Lower lobe of right lung (tissue), 2 donors: ENCODE measurements at regions not wholly inside any gene's neighbourhood (a gene's known extent, or its start where the extent isn't known, plus 50 kb on each side); places are given as distances from the start of the nearest gene placed in this dataset.
A peak's percentile ranks its signal among the peaks of the same experiment; 100 is the strongest.

Source experiments
- ATAC-seq, 2 donors: fragments of 200-7000 bp; cut with Tn5 transposase; one replicate each; pipeline ENCODE4 v1.9.1; 2020 to 2022; ENCODE audit warnings: mild to moderate bottlenecking in 2 of 2, moderate library complexity in 2 of 2
- DNase-seq: peaks from one replicate; pipeline ENCODE4 v3.0.0-alpha.2; 2020
- H3K27ac ChIP-seq: fragments of 200-600 bp; one replicate; pipeline ENCODE4 v1.8.0; 2022
- H3K27me3 ChIP-seq: fragments of 200-600 bp; one replicate; pipeline ENCODE4 v1.8.0; 2022; ENCODE audit warnings: low read depth
- H3K36me3 ChIP-seq: fragments of 200-600 bp; one replicate; pipeline ENCODE4 v1.8.0; 2022; ENCODE audit warnings: mild to moderate bottlenecking
- H3K4me1 ChIP-seq: fragments of 200-600 bp; one replicate; pipeline ENCODE4 v1.8.0; 2022
- H3K4me3 ChIP-seq: fragments of 200-600 bp; one replicate; pipeline ENCODE4 v1.8.0; 2022; ENCODE audit warnings: mild to moderate bottlenecking
- H3K9me3 ChIP-seq: fragments of 200-600 bp; one replicate; pipeline ENCODE4 v1.8.0; 2022
- intact Hi-C: fragments of 100-400 bp; cut with DNase I; formaldehyde crosslinking; loops from one replicate; pipeline ENCODE4 v1.11.0; 2022
- TF ChIP-seq, protein P1 (sequence below): fragments of 200-600 bp; IDR thresholded peaks from one replicate; pipeline ENCODE4 v1.8.0; 2022; ENCODE audit warnings: antibody characterized with exemption, mild to moderate bottlenecking
- donor health status: DM: no; HTN: yes; CAD: no; lungs with severe emphysema.

DNA sequence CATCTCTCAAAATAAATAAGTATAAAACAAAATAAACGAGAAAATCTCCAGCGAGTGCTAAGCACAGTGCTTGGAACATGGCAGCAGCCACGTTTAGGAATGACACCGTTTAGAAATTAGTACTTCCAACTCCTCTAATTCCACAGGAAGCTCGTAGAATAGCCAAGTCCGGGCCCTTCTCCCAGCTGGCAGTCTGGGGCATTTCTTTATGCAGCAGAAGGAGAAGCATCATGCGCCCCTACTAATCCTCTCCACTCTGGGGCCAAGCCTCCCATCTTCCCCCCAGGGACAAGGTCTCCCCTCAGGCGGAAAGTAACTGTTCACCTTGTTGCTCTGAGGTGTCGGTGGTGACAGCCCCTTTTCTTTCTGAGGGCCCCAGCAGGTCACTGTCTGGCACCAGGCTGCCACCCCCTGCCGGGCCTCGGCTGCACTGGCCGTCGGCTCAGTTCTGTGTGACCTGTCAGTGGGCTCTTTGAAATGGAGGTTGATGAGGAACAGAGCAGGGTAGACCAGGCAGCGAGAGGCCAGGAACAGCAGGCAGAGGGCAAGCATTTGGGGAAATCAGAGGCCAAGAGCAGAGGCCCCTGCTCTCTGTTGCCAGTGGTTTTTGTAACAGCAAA lies 113.5 kb upstream of the WWC1 start:
- TF ChIP-seq, protein P1, sequence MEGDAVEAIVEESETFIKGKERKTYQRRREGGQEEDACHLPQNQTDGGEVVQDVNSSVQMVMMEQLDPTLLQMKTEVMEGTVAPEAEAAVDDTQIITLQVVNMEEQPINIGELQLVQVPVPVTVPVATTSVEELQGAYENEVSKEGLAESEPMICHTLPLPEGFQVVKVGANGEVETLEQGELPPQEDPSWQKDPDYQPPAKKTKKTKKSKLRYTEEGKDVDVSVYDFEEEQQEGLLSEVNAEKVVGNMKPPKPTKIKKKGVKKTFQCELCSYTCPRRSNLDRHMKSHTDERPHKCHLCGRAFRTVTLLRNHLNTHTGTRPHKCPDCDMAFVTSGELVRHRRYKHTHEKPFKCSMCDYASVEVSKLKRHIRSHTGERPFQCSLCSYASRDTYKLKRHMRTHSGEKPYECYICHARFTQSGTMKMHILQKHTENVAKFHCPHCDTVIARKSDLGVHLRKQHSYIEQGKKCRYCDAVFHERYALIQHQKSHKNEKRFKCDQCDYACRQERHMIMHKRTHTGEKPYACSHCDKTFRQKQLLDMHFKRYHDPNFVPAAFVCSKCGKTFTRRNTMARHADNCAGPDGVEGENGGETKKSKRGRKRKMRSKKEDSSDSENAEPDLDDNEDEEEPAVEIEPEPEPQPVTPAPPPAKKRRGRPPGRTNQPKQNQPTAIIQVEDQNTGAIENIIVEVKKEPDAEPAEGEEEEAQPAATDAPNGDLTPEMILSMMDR: no peak
- no peaks in the 10 kb centered on the region for H3K4me1 ChIP-seq

DNA sequence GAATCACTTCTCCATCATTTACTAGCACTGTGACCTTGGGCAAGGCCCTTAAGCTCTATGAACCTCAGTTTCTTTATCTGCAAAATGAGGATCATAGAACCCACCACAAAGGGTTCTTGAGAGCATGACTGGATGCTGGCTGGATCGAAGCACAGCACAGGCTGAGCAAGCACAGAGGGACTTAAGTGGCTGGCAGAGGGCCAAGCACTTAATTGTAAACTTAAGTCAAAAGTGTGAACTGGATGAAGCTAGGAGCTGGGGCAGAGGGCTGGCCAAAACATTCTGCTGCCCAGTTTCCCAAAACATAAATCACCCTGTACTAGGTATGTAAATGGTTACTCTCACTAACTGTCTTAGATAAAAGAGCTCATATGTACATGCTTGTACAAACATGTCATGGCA lies 112.3 kb upstream of the WWC1 start:
- Histone ChIP-seq H3K27me3 (no peaks in the 10 kb centered on the region), H3K27ac (no peak overlapping the region), H3K4me1 (no peaks in the 10 kb centered on the region), H3K9me3 (no peaks in the 10 kb centered on the region), H3K4me3 (no peak overlapping the region), H3K36me3 (no peaks in the 10 kb centered on the region)
- TF ChIP-seq, protein P1: no peak
- peak in 1 of 2 donors; percentile 57 for ATAC-seq
- intact Hi-C loops: no loop called here
- DNase-seq: peak; percentile 57

More for the DNA sequence above, 113.5 kb upstream of the WWC1 start:
- DNase-seq (no peak), ATAC-seq (no peak)
- no peaks in the 10 kb centered on the region for H3K9me3 ChIP-seq
- no peak overlapping the region for H3K4me3 ChIP-seq
- H3K36me3 ChIP-seq: no peaks in the 10 kb centered on the region
- no peak overlapping the region for H3K27ac ChIP-seq
- intact Hi-C loops: no loop called here
- no peaks in the 10 kb centered on the region for H3K27me3 ChIP-seq

DNA sequence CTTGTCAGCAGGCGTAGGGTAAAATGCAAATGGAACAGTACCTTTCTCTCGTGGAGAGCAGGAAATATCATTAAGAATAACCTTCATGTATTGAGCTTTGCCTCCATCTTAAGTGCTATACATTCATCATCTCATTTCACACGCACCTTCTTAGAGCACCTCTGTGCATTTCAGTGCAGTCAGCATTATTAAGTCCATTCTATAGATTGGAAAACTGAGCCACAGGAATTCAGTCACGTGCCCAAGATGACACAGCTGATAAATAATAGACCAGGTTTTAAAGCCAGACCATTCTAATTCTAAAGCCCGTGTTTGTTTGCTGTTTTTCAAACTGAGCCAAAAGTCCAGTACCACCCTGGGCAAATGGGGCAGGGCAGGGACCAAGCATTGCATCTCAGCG lies 109.2 kb upstream of the WWC1 start:
- H3K9me3 ChIP-seq: no peaks in the 10 kb centered on the region
- TF ChIP-seq, protein P1: no peak
- H3K4me3 ChIP-seq: no peak overlapping the region
- DNase-seq (no peak), ATAC-seq (no peak)
- H3K4me1 ChIP-seq: no peaks in the 10 kb centered on the region
- H3K27me3 ChIP-seq: no peaks in the 10 kb centered on the region
- no peaks in the 10 kb centered on the region for H3K36me3 ChIP-seq
- intact Hi-C loops: no loop called here
- H3K27ac ChIP-seq: no peak overlapping the region

DNA sequence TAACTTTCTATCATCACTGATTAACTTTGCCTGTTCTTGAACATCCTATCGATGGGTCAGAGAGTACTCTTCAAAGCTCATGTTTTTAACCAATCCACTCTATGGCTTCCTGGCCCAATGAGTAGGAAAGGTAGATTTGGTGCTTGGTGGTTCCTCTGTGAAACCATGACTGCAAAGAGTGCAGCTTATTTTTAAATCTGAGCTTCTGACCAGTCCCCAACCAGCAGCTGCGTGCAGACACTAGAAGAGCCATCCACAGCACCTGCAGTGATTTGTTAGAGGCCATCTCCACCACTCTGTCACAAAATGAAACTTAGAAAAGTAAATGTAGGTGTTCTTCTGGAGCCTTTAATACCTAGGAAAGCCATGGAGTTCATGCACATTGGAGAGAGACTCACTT lies 107.3 kb upstream of the WWC1 start:
- TF ChIP-seq, protein P1: no peak
- no peaks in the 10 kb centered on the region for H3K9me3 ChIP-seq
- no peak overlapping the region for H3K4me3 ChIP-seq
- H3K36me3 ChIP-seq: no peaks in the 10 kb centered on the region
- H3K27me3 ChIP-seq: no peaks in the 10 kb centered on the region
- intact Hi-C loops: no loop called here
- no peak overlapping the region for H3K27ac ChIP-seq
- no peak for ATAC-seq
- H3K4me1 ChIP-seq: no peaks in the 10 kb centered on the region
- no peak for DNase-seq

DNA sequence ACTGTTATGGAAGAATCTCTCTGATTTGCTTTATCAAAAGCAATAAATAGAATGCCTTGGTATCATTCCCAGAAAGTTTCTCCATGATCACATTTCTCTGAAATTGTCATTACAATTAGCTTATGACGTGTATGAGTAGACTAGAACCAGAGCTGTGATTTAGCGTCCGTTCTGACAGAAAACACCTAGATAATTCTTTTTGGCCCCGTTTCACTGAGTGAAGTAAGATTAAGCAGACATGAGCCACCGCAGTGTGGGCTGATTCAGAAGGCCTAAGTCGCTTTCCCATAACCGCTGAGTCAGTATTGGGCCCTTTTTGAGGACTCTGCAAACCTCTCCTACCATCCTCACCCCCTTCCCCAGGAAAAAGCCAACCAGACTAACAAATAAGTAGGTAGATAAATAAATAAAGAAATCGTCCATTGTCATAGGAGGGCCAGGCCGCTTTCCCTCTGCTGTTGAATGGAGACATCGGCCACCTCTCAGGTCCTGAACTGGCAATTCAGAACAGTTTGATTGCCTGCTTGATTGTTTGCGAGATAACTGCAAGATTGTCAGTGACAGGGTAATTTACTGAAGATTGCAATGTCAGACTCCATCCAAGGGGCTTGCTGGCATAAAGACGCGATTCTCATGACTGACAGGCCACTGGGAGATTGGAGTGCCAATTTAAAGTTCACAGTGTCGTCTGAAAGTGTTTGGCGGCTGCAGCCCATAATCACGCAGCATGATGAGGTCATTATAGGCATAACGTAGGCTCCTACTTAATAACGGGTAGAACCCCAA lies 105.0 kb upstream of the WWC1 start:
- TF ChIP-seq, protein P1: no peak
- H3K9me3 ChIP-seq: no peaks in the 10 kb centered on the region
- no peaks in the 10 kb centered on the region for H3K4me1 ChIP-seq
- no peaks in the 10 kb centered on the region for H3K27me3 ChIP-seq
- no peak for ATAC-seq
- intact Hi-C loops: no loop called here
- H3K36me3 ChIP-seq: no peaks in the 10 kb centered on the region
- no peak overlapping the region for H3K27ac ChIP-seq
- no peak for DNase-seq
- no peak overlapping the region for H3K4me3 ChIP-seq
